ENCODE measurements at regions not wholly inside any gene's neighbourhood (a gene's known extent, or its start where the extent isn't known, plus 50 kb on each side); places are given as distances from the start of the nearest gene placed in this dataset.
"Not testable (repeated sequence)": the region's sequence is repeated elsewhere in the genome, so short reads cannot be mapped to it uniquely, and the experiment has no call there.

DNA sequence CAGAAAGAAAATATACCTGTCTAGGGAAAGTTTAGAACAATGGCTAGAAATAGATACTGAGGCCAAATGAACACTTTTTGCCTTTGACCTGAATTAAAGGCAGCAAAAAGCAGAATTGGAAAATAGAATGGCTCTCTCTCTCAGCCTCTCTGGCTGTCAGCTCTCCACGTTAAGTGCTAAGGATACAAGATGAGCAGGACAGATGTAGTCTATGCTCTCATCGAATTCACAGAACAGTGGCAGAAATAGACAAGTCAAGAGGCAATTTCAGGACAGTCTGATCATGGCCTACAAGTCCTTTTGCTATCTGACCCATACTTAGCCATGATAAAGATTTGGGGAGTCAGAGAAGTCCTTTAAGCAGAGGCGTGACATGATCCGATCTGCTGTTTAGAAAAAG lies 120.2 kb upstream of the CREB1 start:
- DNase-seq (ENCODE audit: low read depth), result no peak

- DNase-seq (ENCODE audit: low read depth), result no peak
Measured at GRCh38 chr2:207412787-207413310, 116.9 kb upstream of the CREB1 start.

- no peak for DNase-seq (ENCODE audit: low read depth)
Measured at GRCh38 chr2:207413376-207413907, 116.3 kb upstream of the CREB1 start.

GRCh38 chr2:207416111-207416510 lies 113.7 kb upstream of the CREB1 start:
- DNase-seq (ENCODE audit: low read depth), result peak; percentile 70

DNA sequence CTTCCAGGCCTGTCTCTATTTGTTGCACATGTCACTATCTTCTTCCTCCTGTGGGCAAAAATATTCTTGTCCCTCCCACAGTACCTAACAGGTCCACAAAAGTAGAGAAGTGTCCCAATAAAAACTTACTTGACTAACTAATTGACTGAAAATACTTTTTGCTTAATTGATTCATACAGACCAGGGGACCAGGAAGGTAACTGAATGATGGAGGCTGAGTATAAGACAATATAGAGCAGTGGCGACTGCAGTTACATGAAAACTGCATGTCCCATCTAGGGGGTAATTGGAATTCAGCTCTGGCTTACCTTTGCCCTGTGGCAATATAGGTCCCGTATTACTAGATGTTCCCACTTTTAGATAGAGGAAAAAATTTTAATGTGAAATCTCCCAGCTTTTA lies 112.9 kb upstream of the CREB1 start:
- no peak for DNase-seq (ENCODE audit: low read depth)

DNA sequence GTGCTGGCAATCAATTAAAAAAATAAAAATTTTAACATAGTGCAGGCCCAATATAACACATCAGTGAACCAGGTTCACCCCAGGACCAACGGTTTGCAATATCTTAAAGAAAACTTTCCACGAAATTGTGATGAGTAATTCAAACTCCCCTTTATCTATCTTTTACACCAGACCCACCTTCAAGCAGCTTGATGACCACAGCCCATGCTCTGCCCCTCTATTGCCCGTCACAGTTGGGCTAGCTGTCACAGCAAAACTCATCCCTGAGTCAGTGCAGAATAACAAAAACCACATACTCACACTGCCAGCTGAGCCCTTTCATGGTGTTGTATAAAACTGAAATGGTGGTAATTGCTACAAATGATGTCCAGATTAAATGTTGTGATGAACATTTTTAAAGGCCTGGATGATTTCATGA lies 112.5 kb upstream of the CREB1 start:
- DNase-seq (ENCODE audit: low read depth), result peak; percentile 51

- no peak for DNase-seq (ENCODE audit: low read depth)
Measured at GRCh38 chr2:207418419-207418818, 111.3 kb upstream of the CREB1 start.

DNA sequence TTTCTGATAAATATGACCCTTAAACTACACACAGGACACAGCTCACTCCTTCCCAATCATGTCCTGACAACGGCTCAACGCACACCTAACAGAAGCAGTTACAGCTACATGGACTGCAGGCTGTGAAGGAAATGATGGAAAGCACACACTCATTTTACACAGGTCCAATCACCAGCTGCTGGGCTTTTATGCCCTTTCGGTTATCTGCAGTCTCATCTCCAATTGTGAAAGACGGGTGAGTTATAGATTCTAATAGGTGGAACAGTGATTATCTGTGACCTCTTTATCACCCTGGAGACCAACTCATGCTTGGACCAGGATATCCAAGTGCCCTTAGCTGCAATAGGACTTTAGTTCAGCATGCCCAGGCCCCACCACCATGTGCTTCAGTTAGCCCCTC lies 110.4 kb upstream of the CREB1 start:
- no peak for DNase-seq (ENCODE audit: low read depth)

DNA sequence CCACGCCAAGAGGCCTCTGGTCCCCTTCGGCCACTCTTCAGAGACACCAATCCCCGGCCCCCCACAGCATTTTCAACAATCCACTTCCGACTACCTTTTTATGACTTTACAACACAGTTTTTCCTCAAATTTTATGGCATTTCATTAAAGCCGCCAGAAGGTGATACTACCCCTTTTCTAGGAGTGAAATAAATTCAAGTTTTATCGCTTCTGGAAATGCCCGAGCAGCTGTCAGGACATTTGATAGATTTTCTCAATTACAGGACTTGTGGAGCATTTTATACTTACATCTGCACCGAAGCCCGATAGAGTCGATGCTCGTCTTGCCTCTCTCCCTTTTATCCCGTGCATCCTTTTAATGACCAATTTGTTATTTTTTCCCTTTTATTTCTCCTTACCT lies 108.1 kb upstream of the CREB1 start:
- no peak for DNase-seq (ENCODE audit: low read depth)

DNA sequence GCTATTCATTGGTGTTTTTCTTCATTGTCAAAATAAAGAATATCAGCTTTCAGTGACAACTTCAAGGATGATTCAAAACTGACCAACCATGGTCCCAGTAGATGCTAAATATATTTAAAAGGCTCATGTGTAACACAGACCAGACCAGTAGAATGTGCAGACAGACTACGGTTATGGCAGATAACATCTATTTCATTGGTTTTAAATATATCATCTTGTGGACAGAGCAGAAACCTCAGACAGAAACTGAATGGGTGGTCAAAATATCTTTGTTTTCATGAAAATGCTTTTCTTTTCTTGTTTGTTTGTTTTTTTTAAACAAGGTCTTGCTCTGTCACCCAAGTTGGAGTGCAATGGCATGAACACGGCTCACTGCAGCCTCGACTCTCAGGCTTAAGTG lies 107.4 kb upstream of the CREB1 start:
- no peak for DNase-seq (ENCODE audit: low read depth)

GRCh38 chr2:207423886-207424285 lies 105.9 kb upstream of the CREB1 start:
- DNase-seq (ENCODE audit: low read depth), result peak; percentile 96

DNA sequence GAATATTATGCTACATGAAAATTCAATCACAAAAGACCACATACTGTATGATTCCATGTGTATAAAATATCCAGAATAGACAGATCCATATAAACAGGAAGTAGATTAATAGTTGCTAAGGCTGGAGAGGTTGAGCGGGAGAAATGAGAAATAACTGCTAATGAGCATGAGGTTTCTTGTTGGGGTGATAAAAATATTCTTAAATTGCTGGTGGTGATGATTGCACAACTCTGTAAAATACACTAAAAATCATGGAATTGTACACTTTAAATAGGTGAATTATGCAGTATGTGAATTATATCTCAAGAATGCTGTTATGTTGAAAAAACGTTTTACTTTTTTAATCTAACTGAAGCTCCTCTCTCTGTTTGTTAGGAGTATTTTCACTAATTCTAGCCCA lies 101.8 kb upstream of the CREB1 start:
- DNase-seq (ENCODE audit: low read depth), result no peak

- DNase-seq (ENCODE audit: low read depth), result no peak
Measured at GRCh38 chr2:207428573-207428972, 101.2 kb upstream of the CREB1 start.

DNA sequence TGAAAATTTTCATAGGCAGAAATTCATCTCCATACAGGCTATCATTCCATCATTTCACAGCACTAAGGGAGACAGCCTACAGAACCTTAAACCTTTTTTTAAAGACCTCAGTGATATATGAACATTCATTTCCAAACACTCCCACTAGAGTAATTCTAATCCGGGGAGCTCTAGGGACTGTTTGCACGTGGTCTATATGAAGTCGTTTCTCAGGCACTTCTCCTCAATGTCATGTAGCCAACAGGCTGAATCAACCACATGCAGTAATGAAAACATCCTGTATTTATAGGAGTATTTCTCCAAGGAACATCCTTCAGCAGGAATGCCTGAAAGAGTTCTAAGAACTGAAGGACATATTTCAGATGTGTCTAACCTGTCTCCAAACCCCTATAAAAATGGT lies 97.3 kb upstream of the CREB1 start:
- DNase-seq (ENCODE audit: low read depth), result peak; percentile 11

GRCh38 chr2:207434306-207434705 lies 95.5 kb upstream of the CREB1 start:
- peak; percentile 30 for DNase-seq (ENCODE audit: low read depth)

- DNase-seq (ENCODE audit: low read depth), result no peak
Measured at GRCh38 chr2:207434899-207435465, 94.8 kb upstream of the CREB1 start.

- DNase-seq (ENCODE audit: low read depth), result no peak
Measured at GRCh38 chr2:207437136-207437523, 92.6 kb upstream of the CREB1 start.

- no peak for DNase-seq (ENCODE audit: low read depth)
Measured at GRCh38 chr2:207437524-207438143, 92.1 kb upstream of the CREB1 start.

GRCh38 chr2:207438414-207439126 lies 91.2 kb upstream of the CREB1 start:
- no peak for DNase-seq (ENCODE audit: low read depth)

- DNase-seq (ENCODE audit: low read depth), result not testable (repeated sequence)
Measured at GRCh38 chr2:207439881-207440280, 89.9 kb upstream of the CREB1 start.

DNA sequence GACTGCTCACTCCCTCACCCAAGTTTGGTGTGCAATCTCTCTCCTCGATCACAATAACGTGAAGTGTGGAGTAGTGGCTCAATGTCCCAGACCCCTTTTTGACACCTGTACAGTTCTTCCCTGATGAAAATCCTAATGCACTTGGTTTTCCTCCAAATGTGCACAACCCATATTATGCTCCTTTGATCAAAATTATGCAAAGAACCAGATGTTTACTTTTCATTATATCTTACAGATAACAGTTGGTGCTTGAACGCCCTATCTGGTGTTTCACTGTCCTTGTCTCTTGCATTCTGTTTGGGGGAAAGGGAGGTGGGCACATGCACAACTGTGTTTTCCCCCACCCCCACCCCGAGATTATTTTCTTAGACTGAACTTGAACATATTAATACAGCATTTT lies 85.0 kb upstream of the CREB1 start:
- DNase-seq (ENCODE audit: low read depth), result no peak

GRCh38 chr2:207446653-207447052 lies 83.1 kb upstream of the CREB1 start:
- DNase-seq (ENCODE audit: low read depth), result no peak

GRCh38 chr2:207448006-207448405 lies 81.8 kb upstream of the CREB1 start:
- DNase-seq (ENCODE audit: low read depth), result peak; percentile 39

Data from M059J (cell line).